AG04450 (cell line): ENCODE measurements at regions not wholly inside any gene's neighbourhood (a gene's known extent, or its start where the extent isn't known, plus 50 kb on each side); places are given as distances from the start of the nearest gene placed in this dataset.

Source experiments
- CTCF ChIA-PET: fragments of 300-600, 350-600 bp; formaldehyde crosslinking; extraction: SDS; loops from one replicate; lab custom pipeline; 2022; ENCODE audit warnings: antibody characterized with exemption, inconsistent platforms; lab: Charles Lee
- POLR2A ChIA-PET: fragments of 350-600 bp; formaldehyde crosslinking; extraction: SDS; loops from one replicate; lab custom pipeline; 2021; ENCODE audit warnings: antibody characterized with exemption, inconsistent platforms; lab: Yijun Ruan, JAX
- DNase-seq: peaks from one replicate; pipeline ENCODE4 v3.0.0-alpha.2; 2011; ENCODE audit warnings: low read depth, low spot score
- H3K27ac ChIP-seq: one replicate; pipeline ENCODE4 v1.5.1; 2012; ENCODE audit warnings: low read depth, low read length, control low read depth
- H3K27me3 ChIP-seq: one replicate; pipeline ENCODE4 v1.6.0; 2012; ENCODE audit warnings: low read length; ENCODE audit not compliant: control insufficient read depth, insufficient read depth
- H3K4me3 ChIP-seq: 2 replicates; pipeline ENCODE4 v1.5.1; 2011; ENCODE audit warnings: mild to moderate bottlenecking, low read depth, low read length, control low read depth
- H3K9me3 ChIP-seq: 2 replicates; pipeline ENCODE4 v1.5.1; 2012; ENCODE audit warnings: low read length; ENCODE audit not compliant: control insufficient read depth, insufficient read depth
- TF ChIP-seq, protein P1 (sequence below): IDR thresholded peaks from 2 replicates; pipeline ENCODE4 v1.5.1; 2011; ENCODE audit warnings: low read depth, low read length, control low read depth, inconsistent platforms

- Histone ChIP-seq H3K4me3 (no peak overlapping the region), H3K9me3 (peaks cover 6% of the 10 kb centered on the region; the same call in 1 of the 2 replicates), H3K27ac (no peak overlapping the region), H3K27me3 (no peaks in the 10 kb centered on the region)
- TF ChIP-seq, protein P1, sequence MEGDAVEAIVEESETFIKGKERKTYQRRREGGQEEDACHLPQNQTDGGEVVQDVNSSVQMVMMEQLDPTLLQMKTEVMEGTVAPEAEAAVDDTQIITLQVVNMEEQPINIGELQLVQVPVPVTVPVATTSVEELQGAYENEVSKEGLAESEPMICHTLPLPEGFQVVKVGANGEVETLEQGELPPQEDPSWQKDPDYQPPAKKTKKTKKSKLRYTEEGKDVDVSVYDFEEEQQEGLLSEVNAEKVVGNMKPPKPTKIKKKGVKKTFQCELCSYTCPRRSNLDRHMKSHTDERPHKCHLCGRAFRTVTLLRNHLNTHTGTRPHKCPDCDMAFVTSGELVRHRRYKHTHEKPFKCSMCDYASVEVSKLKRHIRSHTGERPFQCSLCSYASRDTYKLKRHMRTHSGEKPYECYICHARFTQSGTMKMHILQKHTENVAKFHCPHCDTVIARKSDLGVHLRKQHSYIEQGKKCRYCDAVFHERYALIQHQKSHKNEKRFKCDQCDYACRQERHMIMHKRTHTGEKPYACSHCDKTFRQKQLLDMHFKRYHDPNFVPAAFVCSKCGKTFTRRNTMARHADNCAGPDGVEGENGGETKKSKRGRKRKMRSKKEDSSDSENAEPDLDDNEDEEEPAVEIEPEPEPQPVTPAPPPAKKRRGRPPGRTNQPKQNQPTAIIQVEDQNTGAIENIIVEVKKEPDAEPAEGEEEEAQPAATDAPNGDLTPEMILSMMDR, result no peak
- ChIA-PET CTCF (no interaction called here), POLR2A (no interaction called here)
- no peak for DNase-seq
Measured at GRCh38 chr16:52932321-52932720, 120.4 kb downstream of the CHD9NB start.

- Histone ChIP-seq H3K27ac (no peak overlapping the region), H3K4me3 (no peak overlapping the region), H3K9me3 (no peaks in the 10 kb centered on the region), H3K27me3 (no peaks in the 10 kb centered on the region)
- no peak for DNase-seq
- TF ChIP-seq, protein P1, result no peak
- POLR2A ChIA-PET, result no interaction called here
- CTCF ChIA-PET, result interaction anchor here (1.3 kb wide), 1 partner anchor 17 kb away, joined by 3 read pairs; no protein-coding TSS in a partner anchor
Measured at GRCh38 chr16:52929478-52930400, 123.0 kb downstream of the CHD9NB start.

GRCh38 chr16:52928955-52929354, 123.7 kb downstream of the CHD9NB start:
- ChIA-PET CTCF (interaction anchor here (1.3 kb wide), 1 partner anchor 17 kb away, joined by 3 read pairs; no protein-coding TSS in a partner anchor), POLR2A (no interaction called here)

DNA sequence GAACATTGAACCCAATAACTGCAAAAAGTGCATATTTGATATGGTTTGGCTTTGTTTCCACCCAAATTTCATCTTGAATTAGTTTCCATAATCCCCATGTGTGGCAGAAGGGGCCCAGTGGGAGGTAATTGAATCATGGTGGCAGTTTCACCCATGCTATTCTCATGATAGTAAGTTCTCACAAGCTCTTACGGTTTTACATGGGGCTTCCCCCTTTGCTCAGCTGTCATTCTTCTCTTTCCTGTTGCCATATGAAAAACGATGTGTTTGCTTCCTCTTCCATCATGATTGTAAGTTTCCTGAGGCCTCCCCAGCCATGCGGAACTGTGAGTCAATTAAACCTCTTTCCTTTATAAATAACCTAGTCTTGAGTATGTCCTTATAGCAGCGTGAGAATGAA, 127.6 kb downstream of the CHD9NB start:
- Histone ChIP-seq H3K27ac (no peak overlapping the region), H3K4me3 (no peak overlapping the region), H3K27me3 (no peaks in the 10 kb centered on the region), H3K9me3 (no peaks in the 10 kb centered on the region)
- ChIA-PET POLR2A (no interaction called here), CTCF (interaction anchor here (1.9 kb wide), 1 partner anchor 12 kb away, joined by 6 read pairs; no protein-coding TSS in a partner anchor)
- DNase-seq, result no peak
- TF ChIP-seq, protein P1, result no peak

More at GRCh38 chr16:52928955-52929354, 123.7 kb downstream of the CHD9NB start:
- no peak for DNase-seq
- no peak overlapping the region for H3K27ac ChIP-seq
- TF ChIP-seq, protein P1, result no peak
- H3K9me3 ChIP-seq, result no peaks in the 10 kb centered on the region
- H3K4me3 ChIP-seq, result no peak overlapping the region
- H3K27me3 ChIP-seq, result no peaks in the 10 kb centered on the region

DNA sequence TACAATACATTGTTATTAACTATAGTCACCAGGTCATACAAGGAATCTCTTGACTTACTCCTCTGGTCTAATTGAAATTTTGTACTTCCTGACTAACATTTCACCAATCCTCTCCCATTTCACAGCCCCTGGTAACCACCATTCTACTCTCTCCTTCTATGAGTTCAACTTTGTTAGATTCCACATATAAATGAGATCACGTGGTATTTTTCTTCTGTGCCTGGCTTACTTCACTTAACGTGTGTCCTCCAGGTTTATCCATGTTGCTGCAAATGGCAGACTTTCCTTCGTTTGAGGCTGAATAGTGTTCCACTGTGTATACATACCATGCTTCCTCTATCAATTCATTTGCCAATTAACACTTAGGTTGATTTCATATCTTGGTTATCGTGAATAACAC, 128.5 kb downstream of the CHD9NB start:
- POLR2A ChIA-PET, result no interaction called here
- no peak for DNase-seq
- Histone ChIP-seq H3K9me3 (no peaks in the 10 kb centered on the region), H3K4me3 (no peak overlapping the region), H3K27ac (no peak overlapping the region), H3K27me3 (no peaks in the 10 kb centered on the region)
- TF ChIP-seq, protein P1, result no peak
- CTCF ChIA-PET, result no interaction called here
